Natural killer cell (primary cell): ENCODE measurements at regions not wholly inside any gene's neighbourhood (a gene's known extent, or its start where the extent isn't known, plus 50 kb on each side); places are given as distances from the start of the nearest gene placed in this dataset.

Experiments used
- ATAC-seq, 3 donors: fragments of 150-1000 bp in 2 of 3; fragments of 200-7000 bp in 1 of 3; cut with Tn5 transposase; 1 replicate in 1 of 3; 2 replicates in 2 of 3; pipeline ENCODE4 v1.10.0; 2021; ENCODE audit warnings: mild to moderate bottlenecking in 2 of 3, moderate library complexity in 2 of 3
- DNase-seq, 2 donors: peaks; one replicate each; pipeline versions ENCODE4 v3.0.0 to v3.0.0-alpha.2; 2013 to 2021; ENCODE audit warnings: mixed read lengths in 1 of 2
- H3K27ac ChIP-seq: one replicate; pipeline ENCODE4 v1.5.1; 2013; ENCODE audit warnings: mild to moderate bottlenecking, low read length
- H3K27me3 ChIP-seq: one replicate; pipeline ENCODE4 v1.6.1; 2013; ENCODE audit warnings: low read length; ENCODE audit not compliant: control insufficient read depth, insufficient read depth
- H3K36me3 ChIP-seq: one replicate; pipeline ENCODE4 v1.6.1; 2013; ENCODE audit warnings: low read length; ENCODE audit not compliant: control insufficient read depth, insufficient read depth
- H3K4me1 ChIP-seq: one replicate; pipeline ENCODE4 v1.6.1; 2013; ENCODE audit warnings: low read length; ENCODE audit not compliant: control insufficient read depth, insufficient read depth
- H3K4me3 ChIP-seq: one replicate; pipeline ENCODE4 v1.5.1; 2013; ENCODE audit warnings: low read length
- H3K9me3 ChIP-seq: one replicate; pipeline ENCODE4 v1.6.1; 2013; ENCODE audit warnings: low read length; ENCODE audit not compliant: control insufficient read depth, insufficient read depth
- H3K27ac Mint-ChIP-seq, 2 donors: one replicate each; pipeline ENCODE4 v1.8.0; 2022; ENCODE audit warnings: mild to moderate bottlenecking in 2 of 2, mixed read lengths in 2 of 2, moderate library complexity in 1 of 2
- H3K27me3 Mint-ChIP-seq, 2 donors: one replicate each; pipeline ENCODE4 v1.8.0; 2022; ENCODE audit warnings: low read depth in 2 of 2, mixed read lengths in 2 of 2
- H3K36me3 Mint-ChIP-seq: one replicate; pipeline ENCODE4 v1.8.0; 2022; ENCODE audit warnings: mixed read lengths
- H3K4me1 Mint-ChIP-seq, 2 donors: one replicate each; pipeline ENCODE4 v1.8.0; 2022; ENCODE audit warnings: mixed read lengths in 2 of 2
- H3K4me3 Mint-ChIP-seq: one replicate; pipeline ENCODE4 v1.8.0; 2022; ENCODE audit warnings: mild to moderate bottlenecking, moderate library complexity, mixed read lengths
- H3K9me3 Mint-ChIP-seq, 2 donors: one replicate each; pipeline ENCODE4 v1.8.0; 2022; ENCODE audit warnings: mixed read lengths in 2 of 2
- WGBS: methylation state at CpG from one replicate; pipeline ENCODE4 v1.1.7; 2013; ENCODE audit warnings: missing lambda C conversion rate; ENCODE audit not compliant: insufficient coverage; 5-methylcytosine and 5-hydroxymethylcytosine counted together
- intact Hi-C: fragments of 100-400 bp; cut with micrococcal nuclease; formaldehyde crosslinking; loops from one replicate; pipeline ENCODE4 v1.14.2; 2022
- TF ChIP-seq, protein P1 (sequence below): fragments of 200-600 bp; IDR thresholded peaks from one replicate; pipeline ENCODE4 v1.8.0; 2022; ENCODE audit warnings: antibody characterized with exemption

DNA sequence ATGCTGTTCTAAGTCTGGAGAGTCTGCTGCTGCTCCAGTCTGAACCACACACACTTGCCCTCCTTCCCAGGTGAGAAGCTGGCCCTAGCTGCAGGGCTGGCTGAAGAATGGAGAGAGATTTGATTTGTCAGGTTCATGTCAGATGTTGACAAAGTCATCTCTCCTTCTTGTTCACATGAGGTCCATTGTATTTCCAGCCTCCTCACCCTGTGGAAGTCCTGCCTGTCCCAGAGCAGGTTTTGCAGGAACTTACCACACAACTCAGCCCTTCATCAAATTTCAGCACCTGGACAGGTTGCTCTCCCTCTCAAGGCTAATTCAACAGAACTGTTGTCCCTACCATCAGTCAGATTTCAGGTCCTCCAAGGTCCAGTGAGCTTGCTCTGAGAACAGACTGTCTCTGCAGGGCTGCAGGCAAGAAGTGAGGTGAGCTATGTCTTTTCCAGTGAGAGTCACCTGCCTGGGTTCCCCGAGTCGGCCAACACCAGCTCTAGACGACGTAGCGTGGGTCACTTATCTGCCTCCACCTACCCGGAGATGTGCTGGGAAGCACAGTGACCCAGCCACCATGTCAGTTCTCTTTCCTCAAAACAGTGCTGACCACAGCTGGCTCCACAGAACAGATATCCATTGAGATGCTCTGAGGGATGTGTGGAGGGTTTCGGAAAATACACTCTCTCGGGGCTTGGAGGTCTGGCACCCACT, 58.0 kb upstream of the CD93 start:
- no peak overlapping the region for H3K27ac ChIP-seq
- WGBS, result 93% methylated on average over 8 of the region's 8 CpGs
- H3K36me3 ChIP-seq, result no peaks in the 10 kb centered on the region
- peaks cover 19% of the 10 kb centered on the region for H3K4me1 ChIP-seq
- Mint-ChIP-seq H3K36me3 (no peaks in the 10 kb centered on the region), H3K27ac (peak overlapping the region in 1 of 2 donors; percentile 22), H3K4me3 (no peak overlapping the region), H3K9me3 (no peaks in the 10 kb centered on the region), H3K4me1 (peaks cover 17 to 22% of the 10 kb centered on the region in 2 donors), H3K27me3 (no peaks in the 10 kb centered on the region)
- ATAC-seq (no peak), DNase-seq (no peak)
- intact Hi-C loops, result no loop called here
- H3K4me3 ChIP-seq, result no peak overlapping the region
- H3K9me3 ChIP-seq, result no peaks in the 10 kb centered on the region
- TF ChIP-seq, protein P1, sequence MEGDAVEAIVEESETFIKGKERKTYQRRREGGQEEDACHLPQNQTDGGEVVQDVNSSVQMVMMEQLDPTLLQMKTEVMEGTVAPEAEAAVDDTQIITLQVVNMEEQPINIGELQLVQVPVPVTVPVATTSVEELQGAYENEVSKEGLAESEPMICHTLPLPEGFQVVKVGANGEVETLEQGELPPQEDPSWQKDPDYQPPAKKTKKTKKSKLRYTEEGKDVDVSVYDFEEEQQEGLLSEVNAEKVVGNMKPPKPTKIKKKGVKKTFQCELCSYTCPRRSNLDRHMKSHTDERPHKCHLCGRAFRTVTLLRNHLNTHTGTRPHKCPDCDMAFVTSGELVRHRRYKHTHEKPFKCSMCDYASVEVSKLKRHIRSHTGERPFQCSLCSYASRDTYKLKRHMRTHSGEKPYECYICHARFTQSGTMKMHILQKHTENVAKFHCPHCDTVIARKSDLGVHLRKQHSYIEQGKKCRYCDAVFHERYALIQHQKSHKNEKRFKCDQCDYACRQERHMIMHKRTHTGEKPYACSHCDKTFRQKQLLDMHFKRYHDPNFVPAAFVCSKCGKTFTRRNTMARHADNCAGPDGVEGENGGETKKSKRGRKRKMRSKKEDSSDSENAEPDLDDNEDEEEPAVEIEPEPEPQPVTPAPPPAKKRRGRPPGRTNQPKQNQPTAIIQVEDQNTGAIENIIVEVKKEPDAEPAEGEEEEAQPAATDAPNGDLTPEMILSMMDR, result no peak
- no peaks in the 10 kb centered on the region for H3K27me3 ChIP-seq

DNA sequence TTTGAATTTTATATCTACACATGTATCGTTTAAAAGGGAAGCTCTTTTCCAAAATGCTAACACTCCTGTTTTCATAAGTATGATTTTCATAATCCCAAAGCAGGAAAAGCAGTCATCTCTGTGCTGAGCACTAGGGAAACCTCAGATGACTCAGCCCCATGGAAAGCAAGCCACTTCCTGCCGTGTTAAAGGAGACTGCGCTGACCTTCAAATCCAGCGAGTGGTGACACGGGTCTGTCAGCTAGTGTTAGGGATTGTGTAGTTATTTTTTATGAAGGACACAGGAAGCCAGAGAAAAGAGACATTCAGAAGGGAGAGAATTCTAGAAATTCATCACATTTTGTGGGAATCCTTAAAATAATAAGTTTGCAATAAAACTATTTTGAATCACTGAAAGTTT, 57.0 kb upstream of the CD93 start:
- peak in 1 of 2 donors; percentile 29 for DNase-seq
- peaks cover 19% of the 10 kb centered on the region for H3K4me1 ChIP-seq
- peak; percentile 36 to 56 (median 50) for ATAC-seq
- WGBS, result 9% methylated on average over 4 of the region's 5 CpGs
- Mint-ChIP-seq H3K36me3 (no peaks in the 10 kb centered on the region), H3K27me3 (no peaks in the 10 kb centered on the region), H3K27ac (peak overlapping the region in 1 of 2 donors; percentile 20), H3K4me1 (peaks cover 17 to 22% of the 10 kb centered on the region in 2 donors), H3K9me3 (no peaks in the 10 kb centered on the region), H3K4me3 (no peak overlapping the region)
- no peaks in the 10 kb centered on the region for H3K9me3 ChIP-seq
- no peak overlapping the region for H3K27ac ChIP-seq
- TF ChIP-seq, protein P1, result no peak
- intact Hi-C loops, result no loop called here
- no peak overlapping the region for H3K4me3 ChIP-seq
- H3K27me3 ChIP-seq, result no peaks in the 10 kb centered on the region
- H3K36me3 ChIP-seq, result no peaks in the 10 kb centered on the region

DNA sequence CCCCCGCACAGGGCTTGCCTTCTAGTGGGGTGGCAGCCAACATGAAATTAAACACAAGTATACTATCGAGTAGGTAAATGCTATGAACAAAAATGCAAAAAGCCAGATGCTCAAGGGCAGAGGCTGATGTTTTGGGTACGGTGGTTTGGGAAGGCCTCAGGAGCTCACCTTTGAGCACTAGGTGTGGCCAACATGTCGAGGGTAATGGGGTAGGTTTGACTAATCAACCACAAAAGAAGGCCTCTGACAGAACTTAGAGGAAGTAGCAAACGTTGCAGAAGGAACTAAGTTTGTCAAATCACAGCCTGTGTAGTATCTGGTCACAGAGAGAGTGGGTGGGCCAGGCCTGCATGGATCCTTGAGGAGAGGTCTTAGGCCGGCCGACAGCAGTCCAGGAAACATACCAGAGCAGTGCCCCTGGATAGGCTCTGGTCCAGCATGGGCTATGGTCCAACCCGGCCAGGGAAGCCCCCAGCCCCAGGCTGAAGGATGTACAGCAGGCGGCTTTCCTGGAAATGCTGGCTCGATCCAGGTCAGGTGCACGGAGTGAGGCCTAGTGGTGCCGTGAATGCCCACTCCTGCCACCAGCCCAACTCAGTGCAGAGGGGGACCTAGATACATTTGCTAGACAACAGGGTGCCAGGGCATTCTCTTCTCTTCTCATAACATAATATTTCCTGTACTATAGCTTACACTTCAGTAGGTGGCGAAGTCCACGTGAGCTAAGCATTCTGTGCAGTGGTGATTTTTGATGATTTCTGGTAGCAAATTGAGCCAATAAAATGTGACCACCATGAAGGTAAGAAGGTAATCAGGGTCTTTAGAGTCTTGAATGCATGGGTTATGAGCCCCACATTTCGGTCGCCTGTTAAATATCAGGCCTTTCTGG, 56.3 kb upstream of the CD93 start:
- Histone ChIP-seq H3K27ac (peak overlapping the region; percentile 52), H3K36me3 (no peaks in the 10 kb centered on the region), H3K4me3 (no peak overlapping the region), H3K4me1 (peaks cover 19% of the 10 kb centered on the region), H3K27me3 (no peaks in the 10 kb centered on the region), H3K9me3 (no peaks in the 10 kb centered on the region)
- ATAC-seq, result peak in 1 of 3 donors; percentile 46
- Mint-ChIP-seq H3K27ac (peak overlapping the region in 1 of 2 donors; percentile 20), H3K36me3 (no peaks in the 10 kb centered on the region), H3K4me3 (no peak overlapping the region), H3K9me3 (no peaks in the 10 kb centered on the region), H3K27me3 (no peaks in the 10 kb centered on the region), H3K4me1 (peaks cover 17 to 22% of the 10 kb centered on the region in 2 donors)
- WGBS, result 72% methylated on average over 14 of the region's 16 CpGs
- TF ChIP-seq, protein P1, result no peak
- peak in 1 of 2 donors; percentile 15 for DNase-seq
- intact Hi-C loops, result no loop called here
